Heart right ventricle (tissue), 16 donors: ENCODE measurements at regions not wholly inside any gene's neighbourhood (a gene's known extent, or its start where the extent isn't known, plus 50 kb on each side); places are given as distances from the start of the nearest gene placed in this dataset.

Source experiments
- ATAC-seq, 8 donors: fragments of 200-7000 bp; cut with Tn5 transposase; one replicate each; pipeline ENCODE4 v1.9.1; 2020; ENCODE audit warnings: mild to moderate bottlenecking in 8 of 8, moderate library complexity in 8 of 8, moderate number of reproducible peaks in 1 of 8
- DNase-seq, 2 donors: peaks; one replicate each; pipeline ENCODE4 v3.0.0-alpha.2; 2020
- H3K27ac ChIP-seq, 10 donors: fragments of 200-600 bp; sonication (generic) in 2 of 10; one replicate each; pipeline versions ENCODE4 v1.5.0 to v1.8.0; 2020 to 2022; ENCODE audit warnings: mild to moderate bottlenecking in 3 of 10
- H3K27me3 ChIP-seq, 7 donors: fragments of 200-600 bp; one replicate each; pipeline ENCODE4 v1.8.0; 2021 to 2022; ENCODE audit warnings: mild to moderate bottlenecking in 2 of 7
- H3K36me3 ChIP-seq, 9 donors: fragments of 200-600 bp; sonication (generic) in 1 of 9; one replicate each; pipeline versions ENCODE4 v1.5.0 to v1.8.0; 2020 to 2022; ENCODE audit warnings: mild to moderate bottlenecking in 2 of 9
- H3K4me1 ChIP-seq, 9 donors: fragments of 200-600 bp; sonication (generic) in 1 of 9; one replicate each; pipeline versions ENCODE4 v1.5.0 to v1.8.0; 2020 to 2022; ENCODE audit warnings: mild to moderate bottlenecking in 4 of 9
- H3K4me3 ChIP-seq, 10 donors: fragments of 200-600 bp; sonication (generic) in 2 of 10; one replicate each; pipeline versions ENCODE4 v1.5.0 to v1.8.0; 2020 to 2022; ENCODE audit warnings: mild to moderate bottlenecking in 7 of 10, moderate library complexity in 2 of 10
- H3K9me3 ChIP-seq, 11 donors: fragments of 200-600 bp in 10 of 11; sonication (generic) in 2 of 11; one replicate each; pipeline versions ENCODE4 v1.5.0 to v1.8.0; 2013 to 2022; ENCODE audit warnings: mild to moderate bottlenecking in 2 of 11, control low read depth in 1 of 11, moderate library complexity in 1 of 11
- CTCF ChIP-seq, 9 donors: fragments of 200-600 bp; sonication (generic) in 2 of 9; IDR thresholded peaks; one replicate each; pipeline versions ENCODE4 v1.5.0 to v1.8.0; 2021 to 2022; ENCODE audit warnings: antibody characterized with exemption in 9 of 9, mild to moderate bottlenecking in 5 of 9, moderate library complexity in 1 of 9
- WGBS, 2 donors: extraction: QIAGEN DNeasy Blood & Tissue Kit; methylation state at CpG; one replicate each; pipeline ENCODE4 v1.1.7; 2013; ENCODE audit warnings: inconsistent platforms in 1 of 2; 5-methylcytosine and 5-hydroxymethylcytosine counted together
- intact Hi-C, 10 donors: fragments of 100-400 bp; cut with DNase I; formaldehyde crosslinking; loops; one replicate each; pipeline versions ENCODE4 v1.11.1 to v1.14.2; 2022
- donor health status: Arrhythmogenic right ventricular cardiomyopathy.
- donor health status: ischemic (EF 13 %, LVEDD 7.1; RV severe dilation, severe dysfunction).
- donor health status: healthy with polysubstance abuse.
- donor health status: DM: no; HTN: yes; CAD: no.
- donor health status: DM: no; HTN: no; CAD: no.
- donor health status: ischemic (EF 25% LVEDD 6.9; RV normal size, moderate dysfunction).
- donor health status: ischemic (EF 25% LVEDD 5.7; RV mildly dilated, moderate dysfunction).
- donor health status: healthy.
- donor health status: DM: yes; HTN: yes; CAD: no.
- donor health status: Ischemic cardiomyopathy.
- donor health status: ischemic (EF 35%, LVEDD 5.7; RV mildly dilated, moderate dysfunction).
- donor health status: nonischemic (EF 11% LVEDD 7.7; RV severe dilation, severe dysfunction).
- donor health status: DM: yes; HTN: yes; CAD: no.
- donor health status: PGD.
- donor health status: ischemic (EF 29% LVEDD 5.4; RV normal size, mild dysfunction).
- donor health status: nonischemic (EF 23%, LVEDD 6.1; RV moderate dilation, normal function).

GRCh38 chr2:180655393-180655792, 325.0 kb upstream of the UBE2E3 start:
- no peak for TF ChIP-seq CTCF (IDR thresholded peaks at IDR 0.05)
- no peak for ATAC-seq
- 80 to 93% methylated on average over 2 of the region's 2 CpGs for WGBS, 2 donors
- DNase-seq: no peak
- Histone ChIP-seq H3K4me3 (no peak overlapping the region), H3K36me3 (no peaks in the 10 kb centered on the region), H3K27ac (no peak overlapping the region), H3K27me3 (peaks cover 0 to 5% (median 0%) of the 10 kb centered on the region in 7 donors), H3K9me3 (no peaks in the 10 kb centered on the region), H3K4me1 (no peaks in the 10 kb centered on the region)
- intact Hi-C loops: no loop called here

- H3K36me3 ChIP-seq: no peaks in the 10 kb centered on the region
- no peak overlapping the region for H3K27ac ChIP-seq
- H3K4me1 ChIP-seq: no peaks in the 10 kb centered on the region
- no peak overlapping the region for H3K4me3 ChIP-seq
- no peak for TF ChIP-seq CTCF (IDR thresholded peaks at IDR 0.05)
- H3K9me3 ChIP-seq: no peaks in the 10 kb centered on the region
- peaks cover 0 to 5% (median 0%) of the 10 kb centered on the region in 7 donors for H3K27me3 ChIP-seq
- ATAC-seq: no peak
- DNase-seq: no peak
- intact Hi-C loops: no loop called here
These were observed 326.9 kb upstream of the UBE2E3 start for GRCh38 chr2:180653481-180653880.

GRCh38 chr2:180652794-180653193, 327.6 kb upstream of the UBE2E3 start:
- H3K4me1 ChIP-seq: no peaks in the 10 kb centered on the region
- H3K36me3 ChIP-seq: no peaks in the 10 kb centered on the region
- intact Hi-C loops: no loop called here
- no peak overlapping the region for H3K27ac ChIP-seq
- ATAC-seq: no peak
- TF ChIP-seq CTCF (IDR thresholded peaks at IDR 0.05): no peak
- no peak overlapping the region for H3K4me3 ChIP-seq
- peaks cover 0 to 5% (median 0%) of the 10 kb centered on the region in 7 donors for H3K27me3 ChIP-seq
- H3K9me3 ChIP-seq: no peaks in the 10 kb centered on the region
- no peak for DNase-seq

GRCh38 chr2:180651596-180651995, 328.8 kb upstream of the UBE2E3 start:
- Histone ChIP-seq H3K27ac (no peak overlapping the region), H3K36me3 (no peaks in the 10 kb centered on the region), H3K27me3 (peaks cover 0 to 5% (median 0%) of the 10 kb centered on the region in 7 donors), H3K4me3 (no peak overlapping the region), H3K9me3 (no peaks in the 10 kb centered on the region), H3K4me1 (no peaks in the 10 kb centered on the region)
- TF ChIP-seq CTCF (IDR thresholded peaks at IDR 0.05): no peak
- ATAC-seq (no peak), DNase-seq (no peak)
- intact Hi-C loops: no loop called here
- WGBS, 2 donors: 79 to 83% methylated on average over 8 of the region's 8 CpGs
